HepG2 (cell line): ENCODE measurements at regions not wholly inside any gene's neighbourhood (a gene's known extent, or its start where the extent isn't known, plus 50 kb on each side); places are given as distances from the start of the nearest gene placed in this dataset.

ENCODE experiments used
- ATAC-seq: fragments of 200-7000 bp; cut with Tn5 transposase; 3 replicates; pipeline ENCODE4 v1.9.1; 2020; ENCODE audit warnings: mild to moderate bottlenecking, moderate library complexity
- BruUV-seq: library from RNA; stranded (reverse); fragments of 400-500 nt; replicated peaks from 2 replicates; lab custom pipeline; 2021; lab: Mats Ljungman, UMichigan
- CTCF ChIA-PET: fragments of 300-600 bp; formaldehyde crosslinking; extraction: SDS; loops from one replicate; lab custom pipeline; 2021; ENCODE audit warnings: low total read pairs, inconsistent platforms, low intra/inter-chr PET ratio; lab: Yijun Ruan, JAX
- POLR2A ChIA-PET: fragments of 350-600 bp; sonication (Branson Sonifier 250); formaldehyde crosslinking; loops from one replicate; lab custom pipeline; 2020; ENCODE audit warnings: antibody characterized with exemption, inconsistent platforms; lab: Yijun Ruan, JAX
- DNase-seq: peaks from one replicate; pipeline ENCODE4 v3.0.0-alpha.2; 2015; ENCODE audit warnings: low spot score
- FAIRE-seq: peaks from 3 replicates; lab custom pipeline; 2011; peaks lifted over from hg19 to GRCh38; lab: Jason Lieb, UNC
- H2AFZ ChIP-seq: one replicate; pipeline ENCODE4 v1.6.1; 2011; ENCODE audit warnings: low read length, inconsistent platforms
- H3K27ac ChIP-seq: fragments of 300-600 bp; 3 replicates; pipeline ENCODE4 v1.8.0; 2011; ENCODE audit warnings: mixed run types, mild to moderate bottlenecking, mixed read lengths, low read length, inconsistent platforms; ENCODE audit not compliant: insufficient read depth; ENCODE audit errors: extremely low read length
- H3K27me3 ChIP-seq, 2 experiments: fragments of 200-600 bp in 1 of 2; 2 replicates in 1 of 2; 3 replicates in 1 of 2; pipeline versions ENCODE4 v1.6.0 to v1.8.0; 2011; ENCODE audit warnings: low read length in 2 of 2, mild to moderate bottlenecking in 2 of 2, moderate library complexity in 2 of 2, inconsistent platforms in 1 of 2; ENCODE audit not compliant: insufficient read depth in 2 of 2, control insufficient read depth in 1 of 2
- H3K36me3 ChIP-seq, 2 experiments: fragments of 200-600 bp in 1 of 2; replicated peaks in 1 of 2; 2 replicates in 1 of 2; 3 replicates in 1 of 2; pipeline versions ENCODE4 v1.5.1 to v1.8.0; 2011; ENCODE audit warnings: low read length in 2 of 2, inconsistent platforms in 1 of 2; ENCODE audit not compliant: insufficient read depth in 2 of 2, control insufficient read depth in 1 of 2
- H3K4me1 ChIP-seq: 2 replicates; pipeline ENCODE4 v1.5.1; 2012; ENCODE audit warnings: low read length, inconsistent platforms; ENCODE audit not compliant: insufficient read depth
- H3K4me2 ChIP-seq: 2 replicates; pipeline ENCODE4 v1.6.0; 2011; ENCODE audit warnings: low read depth, low read length, inconsistent platforms
- H3K4me3 ChIP-seq, 3 experiments: fragments of 200-600 bp in 1 of 3; sonication (generic), shearing (Covaris generic) in 1 of 3; replicated peaks in 1 of 3; 2 replicates each; pipeline ENCODE4 v1.5.1; 2011 to 2016; ENCODE audit warnings: low read length in 3 of 3, inconsistent platforms in 2 of 3, low read depth in 2 of 3, mild to moderate bottlenecking in 2 of 3, control low read depth in 1 of 3, mixed read lengths in 1 of 3; ENCODE audit not compliant: insufficient read depth in 1 of 3
- H3K79me2 ChIP-seq: one replicate; pipeline ENCODE4 v1.6.1; 2011; ENCODE audit warnings: low read length, inconsistent platforms; ENCODE audit not compliant: insufficient read depth
- H3K9ac ChIP-seq: 2 replicates; pipeline ENCODE4 v1.6.0; 2011; ENCODE audit warnings: mild to moderate bottlenecking, low read depth, low read length, inconsistent platforms; ENCODE audit not compliant: insufficient read depth
- H3K9me3 ChIP-seq: 2 replicates; pipeline ENCODE4 v1.5.1; 2012; ENCODE audit warnings: mild to moderate bottlenecking, low read length
- H4K20me1 ChIP-seq: 2 replicates; pipeline ENCODE4 v1.6.0; 2011; ENCODE audit warnings: inconsistent platforms, mild to moderate bottlenecking, low read length, moderate library complexity; ENCODE audit not compliant: insufficient read depth
- HNF1A ChIP-seq, 2 experiments: sonication (generic) in 1 of 2; formaldehyde crosslinking in 1 of 2; IDR thresholded peaks; 2 replicates each; pipeline versions ENCODE4 v1.4.0 to v1.6.1; 2016 to 2020; ENCODE audit warnings: borderline replicate concordance in 1 of 2, low read depth in 1 of 2, mild to moderate bottlenecking in 1 of 2, missing genetic modification reagents in 1 of 2
- KMT2A ChIP-seq: sonication (generic); formaldehyde crosslinking; IDR thresholded peaks from 2 replicates; pipeline ENCODE4 v1.4.0; 2020; ENCODE audit warnings: missing genetic modification reagents
- PRDM4 ChIP-seq: sonication (generic); formaldehyde crosslinking; IDR thresholded peaks from 2 replicates; pipeline ENCODE4 v1.9.0; 2021; ENCODE audit warnings: missing genetic modification reagents, borderline replicate concordance
- SP5 ChIP-seq: IDR thresholded peaks from 2 replicates; pipeline ENCODE4 v1.6.1; 2016; ENCODE audit warnings: low read depth, borderline replicate concordance
- SRF ChIP-seq: IDR thresholded peaks from 2 replicates; pipeline ENCODE4 v1.6.1; 2011; ENCODE audit warnings: mild to moderate bottlenecking, low read depth, low read length, moderate library complexity
- TERF1 ChIP-seq: sonication (generic); formaldehyde crosslinking; IDR thresholded peaks from 2 replicates; pipeline ENCODE4 v1.8.0; 2022; ENCODE audit warnings: mild to moderate bottlenecking, missing genetic modification reagents, moderate library complexity
- ZNF263 ChIP-seq: sonication (generic); formaldehyde crosslinking; IDR thresholded peaks from 2 replicates; pipeline ENCODE4 v1.4.0; 2020; ENCODE audit warnings: missing genetic modification reagents
- ZNF3 ChIP-seq: IDR thresholded peaks from 2 replicates; pipeline ENCODE4 v1.7.0; 2017; ENCODE audit warnings: inconsistent platforms
- ZNF510 ChIP-seq: sonication (generic); formaldehyde crosslinking; IDR thresholded peaks from 2 replicates; pipeline ENCODE4 v1.4.0; 2020; ENCODE audit warnings: low read depth, mild to moderate bottlenecking, missing genetic modification reagents
- ZNF83 ChIP-seq: sonication (generic); formaldehyde crosslinking; IDR thresholded peaks from 2 replicates; pipeline ENCODE4 v1.4.0; 2020; ENCODE audit warnings: missing genetic modification reagents, mild to moderate bottlenecking, borderline replicate concordance
- WGBS: methylation state at CpG from one replicate; pipeline ENCODE4 v1.1.6; 2017; ENCODE audit warnings: low lambda C conversion rate; 5-methylcytosine and 5-hydroxymethylcytosine counted together
- in situ Hi-C: cut with HindIII; loops from 2 replicates; pipeline ENCODE4 v1.10.0; 2017; ENCODE audit warnings: low pct_unique_long_range_greater_than_20kb; ENCODE audit not compliant: extremely low pct_ligation_motif_present
- intact Hi-C: fragments of 100-400 bp; cut with micrococcal nuclease; formaldehyde crosslinking; loops from one replicate; pipeline ENCODE4 v1.10.0; 2022; ENCODE audit not compliant: unreplicated experiment
- TF ChIP-seq, protein P1 (sequence below): sonication (generic); formaldehyde crosslinking; IDR thresholded peaks from 2 replicates; pipeline ENCODE4 v1.8.0; 2022; ENCODE audit warnings: missing genetic modification reagents, mild to moderate bottlenecking, moderate library complexity, borderline replicate concordance
- TF ChIP-seq, protein P2 (sequence below): sonication (generic); formaldehyde crosslinking; IDR thresholded peaks from 2 replicates; pipeline ENCODE4 v1.4.0; 2020; ENCODE audit warnings: missing genetic modification reagents; ENCODE audit errors: not compliant biosample characterization

DNA sequence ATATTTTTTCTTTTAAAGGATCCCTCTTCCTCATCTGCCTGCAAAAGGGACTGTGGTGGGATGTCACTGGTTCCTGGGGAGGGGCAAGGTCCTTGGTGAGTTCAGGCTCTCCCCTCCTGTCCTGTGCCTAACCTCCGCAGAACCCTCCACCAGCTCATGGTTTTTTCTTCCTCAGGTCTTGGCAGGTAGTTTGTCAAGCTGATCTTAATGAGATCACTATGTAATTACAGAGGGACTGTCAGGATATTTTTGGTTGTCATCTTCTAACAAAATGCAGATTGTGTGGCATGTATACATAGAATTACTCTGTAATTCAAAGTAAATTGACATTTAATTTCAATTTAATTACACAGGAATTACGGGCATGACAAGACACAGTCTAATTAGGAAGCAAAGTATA, 150.3 kb upstream of the SEMA6A start:
- no peak for ATAC-seq
- CTCF ChIA-PET = no interaction called here
- no TSS peak for BruUV-seq
- TF ChIP-seq, protein P1, sequence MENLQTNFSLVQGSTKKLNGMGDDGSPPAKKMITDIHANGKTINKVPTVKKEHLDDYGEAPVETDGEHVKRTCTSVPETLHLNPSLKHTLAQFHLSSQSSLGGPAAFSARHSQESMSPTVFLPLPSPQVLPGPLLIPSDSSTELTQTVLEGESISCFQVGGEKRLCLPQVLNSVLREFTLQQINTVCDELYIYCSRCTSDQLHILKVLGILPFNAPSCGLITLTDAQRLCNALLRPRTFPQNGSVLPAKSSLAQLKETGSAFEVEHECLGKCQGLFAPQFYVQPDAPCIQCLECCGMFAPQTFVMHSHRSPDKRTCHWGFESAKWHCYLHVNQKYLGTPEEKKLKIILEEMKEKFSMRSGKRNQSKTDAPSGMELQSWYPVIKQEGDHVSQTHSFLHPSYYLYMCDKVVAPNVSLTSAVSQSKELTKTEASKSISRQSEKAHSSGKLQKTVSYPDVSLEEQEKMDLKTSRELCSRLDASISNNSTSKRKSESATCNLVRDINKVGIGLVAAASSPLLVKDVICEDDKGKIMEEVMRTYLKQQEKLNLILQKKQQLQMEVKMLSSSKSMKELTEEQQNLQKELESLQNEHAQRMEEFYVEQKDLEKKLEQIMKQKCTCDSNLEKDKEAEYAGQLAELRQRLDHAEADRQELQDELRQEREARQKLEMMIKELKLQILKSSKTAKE (CRISPR knock-in tag) = no peak
- TF ChIP-seq SP5 = no peak
- no peak for TF ChIP-seq ZNF83
- TF ChIP-seq ZNF3 (CRISPR knock-in tag) = no peak
- TF ChIP-seq TERF1 (CRISPR knock-in tag) = no peak
- TF ChIP-seq ZNF510 (CRISPR knock-in tag) = no peak
- TF ChIP-seq PRDM4 (CRISPR knock-in tag) = no peak
- no peak for TF ChIP-seq SRF
- no peak for TF ChIP-seq KMT2A (CRISPR knock-in tag)
- no peak for TF ChIP-seq HNF1A (IDR thresholded peaks at IDR 0.05; ENCODE audit: low read depth)
- TF ChIP-seq HNF1A (CRISPR knock-in tag; IDR thresholded peaks at IDR 0.05; ENCODE audit: borderline replicate concordance) = no peak
- no peak for TF ChIP-seq ZNF263
- TF ChIP-seq, protein P2, sequence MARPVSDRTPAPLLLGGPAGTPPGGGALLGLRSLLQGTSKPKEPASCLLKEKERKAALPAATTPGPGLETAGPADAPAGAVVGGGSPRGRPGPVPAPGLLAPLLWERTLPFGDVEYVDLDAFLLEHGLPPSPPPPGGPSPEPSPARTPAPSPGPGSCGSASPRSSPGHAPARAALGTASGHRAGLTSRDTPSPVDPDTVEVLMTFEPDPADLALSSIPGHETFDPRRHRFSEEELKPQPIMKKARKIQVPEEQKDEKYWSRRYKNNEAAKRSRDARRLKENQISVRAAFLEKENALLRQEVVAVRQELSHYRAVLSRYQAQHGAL = no peak

More for the DNA sequence above, 150.3 kb upstream of the SEMA6A start:
- H3K9me3 ChIP-seq = no peaks in the 10 kb centered on the region
- peaks cover 0 to 5% of the 10 kb centered on the region in 2 experiments; a peak in 2 of 5 replicates for H3K27me3 ChIP-seq
- H4K20me1 ChIP-seq = no peaks in the 10 kb centered on the region
- DNase-seq = no peak
- no peak overlapping the region for H3K9ac ChIP-seq
- in situ Hi-C loops (no loop called here), intact Hi-C loops (no loop called here)
- H3K4me2 ChIP-seq = no peak overlapping the region
- FAIRE-seq = no peak
- H3K4me3 ChIP-seq = no peak overlapping the region
- whole genome bisulfite sequencing = 72% methylated on average over 2 of the region's 2 CpGs
- H3K4me1 ChIP-seq = no peaks in the 10 kb centered on the region
- POLR2A ChIA-PET = no interaction called here
- H2AFZ ChIP-seq = no peak overlapping the region
- no peaks in the 10 kb centered on the region for H3K79me2 ChIP-seq
- H3K36me3 ChIP-seq = no peaks in the 10 kb centered on the region
- H3K27ac ChIP-seq = no peak overlapping the region
